Chondrocyte (in vitro differentiated cells): ENCODE measurements at regions not wholly inside any gene's neighbourhood (a gene's known extent, or its start where the extent isn't known, plus 50 kb on each side); places are given as distances from the start of the nearest gene placed in this dataset.

ENCODE experiments used
- DNase-seq: peaks from one replicate; pipeline ENCODE4 v3.0.0; 2021; ENCODE audit warnings: mixed read lengths, low spot score
- H3K27ac Mint-ChIP-seq: one replicate; pipeline ENCODE4 v1.8.0; 2021; ENCODE audit warnings: mild to moderate bottlenecking, moderate library complexity, mixed read lengths; ENCODE audit not compliant: unreplicated experiment
- H3K27me3 Mint-ChIP-seq: 2 replicates; pipeline ENCODE4 v1.8.0; 2021; ENCODE audit warnings: low read depth, mixed read lengths
- H3K36me3 Mint-ChIP-seq: 2 replicates; pipeline ENCODE4 v1.8.0; 2021; ENCODE audit warnings: low read depth, mixed read lengths
- H3K4me1 Mint-ChIP-seq: 2 replicates; pipeline ENCODE4 v1.8.0; 2021; ENCODE audit warnings: low read depth, mild to moderate bottlenecking, mixed read lengths
- H3K4me3 Mint-ChIP-seq: one replicate; pipeline ENCODE4 v1.8.0; 2021; ENCODE audit warnings: mild to moderate bottlenecking, moderate library complexity, mixed read lengths; ENCODE audit not compliant: unreplicated experiment
- H3K9me3 Mint-ChIP-seq: 2 replicates; pipeline ENCODE4 v1.8.0; 2021; ENCODE audit warnings: low read depth, mixed read lengths
- CTCF ChIP-seq: fragments of 200-600 bp; sonication (generic); IDR thresholded peaks from 2 replicates; pipeline ENCODE4 v1.5.0; 2021; ENCODE audit warnings: antibody characterized with exemption, mild to moderate bottlenecking, moderate library complexity

- no peaks in the 10 kb centered on the region for H3K27me3 Mint-ChIP-seq
- H3K27ac Mint-ChIP-seq = no peak overlapping the region
- TF ChIP-seq CTCF = no peak
- H3K4me1 Mint-ChIP-seq = no peaks in the 10 kb centered on the region
- H3K9me3 Mint-ChIP-seq = no peaks in the 10 kb centered on the region
- DNase-seq = no peak
- no peaks in the 10 kb centered on the region for H3K36me3 Mint-ChIP-seq
- H3K4me3 Mint-ChIP-seq = no peak overlapping the region
These were observed 886.8 kb downstream of the KCNT2 start for GRCh38 chr1:195721210-195721971.

- TF ChIP-seq CTCF = peak; percentile 81
- H3K36me3 Mint-ChIP-seq = no peaks in the 10 kb centered on the region
- H3K4me3 Mint-ChIP-seq = no peak overlapping the region
- H3K4me1 Mint-ChIP-seq = peaks cover 6% of the 10 kb centered on the region
- no peak overlapping the region for H3K27ac Mint-ChIP-seq
- DNase-seq = no peak
- no peaks in the 10 kb centered on the region for H3K9me3 Mint-ChIP-seq
- no peaks in the 10 kb centered on the region for H3K27me3 Mint-ChIP-seq
These were observed 890.6 kb downstream of the KCNT2 start for GRCh38 chr1:195717651-195718050.

GRCh38 chr1:195715652-195716051 lies 892.6 kb downstream of the KCNT2 start:
- Mint-ChIP-seq H3K9me3 (no peaks in the 10 kb centered on the region), H3K27me3 (no peaks in the 10 kb centered on the region), H3K4me3 (no peak overlapping the region), H3K36me3 (no peaks in the 10 kb centered on the region), H3K4me1 (peaks cover 6% of the 10 kb centered on the region), H3K27ac (no peak overlapping the region)
- no peak for DNase-seq
- no peak for TF ChIP-seq CTCF

GRCh38 chr1:195714248-195714647 lies 894.0 kb downstream of the KCNT2 start:
- Mint-ChIP-seq H3K27me3 (no peaks in the 10 kb centered on the region), H3K9me3 (no peaks in the 10 kb centered on the region), H3K4me1 (peaks cover 6% of the 10 kb centered on the region), H3K4me3 (no peak overlapping the region), H3K27ac (no peak overlapping the region), H3K36me3 (no peaks in the 10 kb centered on the region)
- no peak for TF ChIP-seq CTCF
- DNase-seq = no peak

GRCh38 chr1:195709821-195710220 lies 898.4 kb downstream of the KCNT2 start:
- H3K27ac Mint-ChIP-seq = no peak overlapping the region
- DNase-seq = no peak
- no peak overlapping the region for H3K4me3 Mint-ChIP-seq
- no peaks in the 10 kb centered on the region for H3K9me3 Mint-ChIP-seq
- H3K4me1 Mint-ChIP-seq = peaks cover 6% of the 10 kb centered on the region
- TF ChIP-seq CTCF = no peak
- H3K27me3 Mint-ChIP-seq = no peaks in the 10 kb centered on the region
- no peaks in the 10 kb centered on the region for H3K36me3 Mint-ChIP-seq
